G401 (cell line): ENCODE measurements at regions not wholly inside any gene's neighbourhood (a gene's known extent, or its start where the extent isn't known, plus 50 kb on each side); places are given as distances from the start of the nearest gene placed in this dataset.
A peak's percentile ranks its signal among the peaks of the same experiment; 100 is the strongest.

ENCODE experiments used
- DNase-seq: peaks from one replicate; pipeline ENCODE4 v3.0.0-alpha.2; 2015; ENCODE audit warnings: low spot score
- in situ Hi-C: cut with HindIII; loops from 2 replicates; pipeline ENCODE4 v1.10.0; 2016; ENCODE audit warnings: low sequenced_read_pairs, mixed read lengths

GRCh38 chr11:45455536-45455935, 169.4 kb upstream of the SYT13 start:
- in situ Hi-C loops, result no loop called here
- DNase-seq, result no peak

GRCh38 chr11:45454917-45455401, 168.8 kb upstream of the SYT13 start:
- in situ Hi-C loops, result no loop called here
- no peak for DNase-seq

GRCh38 chr11:45453721-45454120, 167.6 kb upstream of the SYT13 start:
- in situ Hi-C loops, result no loop called here
- peak; percentile 83 for DNase-seq

- DNase-seq, result no peak
- in situ Hi-C loops, result no loop called here
Measured at GRCh38 chr11:45451766-45452440, 165.8 kb upstream of the SYT13 start.

GRCh38 chr11:45450189-45450588, 164.0 kb upstream of the SYT13 start:
- in situ Hi-C loops, result no loop called here
- DNase-seq, result no peak

- no peak for DNase-seq
- in situ Hi-C loops, result no loop called here
Measured at GRCh38 chr11:45449036-45449601, 163.0 kb upstream of the SYT13 start.

- in situ Hi-C loops, result no loop called here
- no peak for DNase-seq
Measured at GRCh38 chr11:45448561-45448960, 162.4 kb upstream of the SYT13 start.

- in situ Hi-C loops, result no loop called here
- no peak for DNase-seq
Measured at GRCh38 chr11:45446998-45447397, 160.9 kb upstream of the SYT13 start.

GRCh38 chr11:45446434-45446833, 160.3 kb upstream of the SYT13 start:
- in situ Hi-C loops, result no loop called here

GRCh38 chr11:45444796-45445195, 158.7 kb upstream of the SYT13 start:
- in situ Hi-C loops, result no loop called here
- no peak for DNase-seq

More at GRCh38 chr11:45446434-45446833, 160.3 kb upstream of the SYT13 start:
- no peak for DNase-seq

- no peak for DNase-seq
- in situ Hi-C loops, result no loop called here
Measured at GRCh38 chr11:45440111-45440510, 154.0 kb upstream of the SYT13 start.

GRCh38 chr11:45436966-45437365, 150.8 kb upstream of the SYT13 start:
- peak; percentile 76 for DNase-seq
- in situ Hi-C loops, result no loop called here

- DNase-seq, result peak; percentile 85
- in situ Hi-C loops, result no loop called here
Measured at GRCh38 chr11:45436118-45436517, 150.0 kb upstream of the SYT13 start.

- peak; percentile 66 for DNase-seq
- in situ Hi-C loops, result no loop called here
Measured at GRCh38 chr11:45435706-45436105, 149.6 kb upstream of the SYT13 start.

- DNase-seq, result no peak
- in situ Hi-C loops, result no loop called here
Measured at GRCh38 chr11:45432910-45433309, 146.8 kb upstream of the SYT13 start.

- DNase-seq, result no peak
- in situ Hi-C loops, result no loop called here
Measured at GRCh38 chr11:45432100-45432499, 146.0 kb upstream of the SYT13 start.

- in situ Hi-C loops, result no loop called here
Measured at GRCh38 chr11:45431046-45432018, 145.2 kb upstream of the SYT13 start.

GRCh38 chr11:45430361-45430760, 144.2 kb upstream of the SYT13 start:
- DNase-seq, result no peak
- in situ Hi-C loops, result no loop called here

More at GRCh38 chr11:45431046-45432018, 145.2 kb upstream of the SYT13 start:
- DNase-seq, result no peak

GRCh38 chr11:45429719-45430118, 143.6 kb upstream of the SYT13 start:
- no peak for DNase-seq
- in situ Hi-C loops, result no loop called here
